Hepatocyte (in vitro differentiated cells): ENCODE measurements at regions not wholly inside any gene's neighbourhood (a gene's known extent, or its start where the extent isn't known, plus 50 kb on each side); places are given as distances from the start of the nearest gene placed in this dataset.

Source experiments
- CTCF ChIP-seq: fragments of 200-600 bp; sonication (generic); IDR thresholded peaks from 2 replicates; pipeline ENCODE4 v1.5.1; 2016; ENCODE audit warnings: antibody characterized with exemption, mild to moderate bottlenecking; ENCODE audit not compliant: poor library complexity
- EZH2 ChIP-seq: fragments of 200-600 bp; sonication (generic); IDR thresholded peaks from 2 replicates; pipeline ENCODE4 v1.6.1; 2016; ENCODE audit warnings: antibody characterized with exemption, mild to moderate bottlenecking, borderline replicate concordance

- TF ChIP-seq CTCF (no peak), EZH2 (no peak)
These were observed 582.4 kb upstream of the C9orf72 start for GRCh38 chr9:28155671-28156070.
